ENCODE measurements at regions not wholly inside any gene's neighbourhood (a gene's known extent, or its start where the extent isn't known, plus 50 kb on each side); places are given as distances from the start of the nearest gene placed in this dataset.

DNA sequence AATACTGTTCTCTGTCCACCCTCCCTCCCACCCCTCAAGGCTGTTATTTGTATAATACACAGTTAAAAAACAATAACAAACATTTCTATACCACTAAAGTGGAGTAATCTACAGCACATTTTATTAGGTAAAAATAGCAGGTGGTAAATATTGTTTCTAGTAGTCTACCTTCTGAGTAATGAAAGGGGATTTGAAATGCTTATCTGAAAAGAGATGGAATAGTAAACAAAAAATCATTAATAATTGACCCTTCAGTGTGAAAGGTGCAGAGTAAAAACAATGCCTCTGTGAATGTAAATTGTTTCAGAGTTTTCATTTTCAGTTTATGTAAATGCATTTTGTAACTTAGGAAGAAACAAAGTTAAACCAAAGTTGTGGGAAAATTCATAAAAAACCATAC is 321.2 kb downstream of the SLC16A7 start:
- no peaks in the 10 kb centered on the region for H3K27me3 ChIP-seq
- H3K4me1 ChIP-seq: no peaks in the 10 kb centered on the region
- H3K9ac ChIP-seq (ENCODE audit: low read depth in 2 of 2, low read length in 2 of 2): no peak overlapping the region
- no peaks in the 10 kb centered on the region for H3K9me3 ChIP-seq
- DNase-seq: no peak
- TF ChIP-seq, protein P1, sequence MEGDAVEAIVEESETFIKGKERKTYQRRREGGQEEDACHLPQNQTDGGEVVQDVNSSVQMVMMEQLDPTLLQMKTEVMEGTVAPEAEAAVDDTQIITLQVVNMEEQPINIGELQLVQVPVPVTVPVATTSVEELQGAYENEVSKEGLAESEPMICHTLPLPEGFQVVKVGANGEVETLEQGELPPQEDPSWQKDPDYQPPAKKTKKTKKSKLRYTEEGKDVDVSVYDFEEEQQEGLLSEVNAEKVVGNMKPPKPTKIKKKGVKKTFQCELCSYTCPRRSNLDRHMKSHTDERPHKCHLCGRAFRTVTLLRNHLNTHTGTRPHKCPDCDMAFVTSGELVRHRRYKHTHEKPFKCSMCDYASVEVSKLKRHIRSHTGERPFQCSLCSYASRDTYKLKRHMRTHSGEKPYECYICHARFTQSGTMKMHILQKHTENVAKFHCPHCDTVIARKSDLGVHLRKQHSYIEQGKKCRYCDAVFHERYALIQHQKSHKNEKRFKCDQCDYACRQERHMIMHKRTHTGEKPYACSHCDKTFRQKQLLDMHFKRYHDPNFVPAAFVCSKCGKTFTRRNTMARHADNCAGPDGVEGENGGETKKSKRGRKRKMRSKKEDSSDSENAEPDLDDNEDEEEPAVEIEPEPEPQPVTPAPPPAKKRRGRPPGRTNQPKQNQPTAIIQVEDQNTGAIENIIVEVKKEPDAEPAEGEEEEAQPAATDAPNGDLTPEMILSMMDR (IDR thresholded peaks at IDR 0.05): no peak
- no peaks in the 10 kb centered on the region for H3K36me3 ChIP-seq
- no peak overlapping the region for H3K27ac ChIP-seq
- no peak overlapping the region for H3K4me3 ChIP-seq
- intact Hi-C loops (cut with DNase I): no loop called here

DNA sequence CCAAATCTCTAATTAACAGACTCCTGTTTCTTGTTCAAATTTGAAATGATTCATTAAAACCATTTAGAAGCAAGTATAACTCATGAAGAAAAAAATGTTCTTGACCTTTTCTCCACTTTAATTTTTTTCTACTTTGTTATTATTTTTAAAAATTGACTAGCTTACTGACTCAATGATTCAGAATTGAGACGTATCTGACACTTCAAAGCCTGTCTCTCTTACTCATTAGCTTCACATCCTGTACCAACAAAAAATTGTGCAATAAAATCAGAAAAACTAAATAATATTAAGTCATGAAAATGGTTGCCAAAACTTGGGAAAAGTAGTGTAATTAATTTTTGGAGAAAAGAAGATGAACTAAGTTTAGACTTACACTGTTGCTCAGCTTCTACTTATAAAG is 331.2 kb downstream of the SLC16A7 start:
- intact Hi-C loops (cut with DNase I): no loop called here
- Histone ChIP-seq H3K4me3 (no peak overlapping the region), H3K9me3 (no peaks in the 10 kb centered on the region), H3K36me3 (no peaks in the 10 kb centered on the region), H3K27me3 (no peaks in the 10 kb centered on the region), H3K4me1 (no peaks in the 10 kb centered on the region), H3K27ac (no peak overlapping the region), H3K9ac (ENCODE audit: low read depth in 2 of 2, low read length in 2 of 2) (no peak overlapping the region)
- DNase-seq: no peak
- TF ChIP-seq, protein P1 (IDR thresholded peaks at IDR 0.05): no peak

DNA sequence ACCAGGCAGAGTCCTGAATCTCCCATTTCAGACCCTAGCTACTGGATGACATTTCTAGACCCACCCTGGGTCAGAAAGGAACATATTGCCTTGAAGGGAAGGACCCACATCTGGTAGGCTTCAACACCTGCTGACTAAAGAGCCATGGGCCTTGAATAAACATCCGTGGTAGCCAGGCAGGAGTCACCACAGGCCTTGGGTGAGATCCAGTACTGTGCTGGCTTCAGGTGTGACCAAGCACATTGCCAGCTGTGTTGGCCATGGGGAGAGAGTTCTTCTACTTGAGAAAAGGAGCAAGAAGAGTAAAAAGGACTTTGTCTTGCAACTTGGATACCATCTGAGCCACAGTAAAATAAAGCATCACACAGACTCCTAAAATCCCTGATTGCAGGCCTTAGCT is 332.6 kb downstream of the SLC16A7 start:
- DNase-seq: no peak
- intact Hi-C loops (cut with DNase I): no loop called here
- Histone ChIP-seq H3K27ac (no peak overlapping the region), H3K36me3 (no peaks in the 10 kb centered on the region), H3K4me3 (no peak overlapping the region), H3K9me3 (no peaks in the 10 kb centered on the region), H3K9ac (ENCODE audit: low read depth in 2 of 2, low read length in 2 of 2) (no peak overlapping the region), H3K4me1 (no peaks in the 10 kb centered on the region), H3K27me3 (no peaks in the 10 kb centered on the region)
- TF ChIP-seq, protein P1 (IDR thresholded peaks at IDR 0.05): no peak

DNA sequence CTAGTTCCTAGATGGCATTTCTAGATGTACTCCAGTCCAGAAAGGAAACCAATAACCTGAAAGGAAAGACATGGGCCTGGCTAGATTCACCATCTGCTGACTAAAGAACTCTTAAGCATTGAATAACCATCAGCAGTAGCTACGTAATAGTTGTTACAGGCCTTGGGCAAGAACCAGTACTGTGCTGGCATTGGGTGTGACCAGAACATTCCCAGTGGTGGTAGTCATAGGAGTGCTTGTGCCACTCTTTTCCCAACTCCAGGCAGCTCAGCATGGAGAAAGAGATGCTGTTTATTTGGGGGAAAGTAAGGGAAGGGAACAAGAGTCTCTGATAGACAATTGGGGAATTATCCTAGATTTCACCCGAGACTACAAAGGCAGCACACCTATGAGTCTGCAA is 333.3 kb downstream of the SLC16A7 start:
- no peaks in the 10 kb centered on the region for H3K36me3 ChIP-seq
- H3K4me3 ChIP-seq: no peak overlapping the region
- intact Hi-C loops (cut with DNase I): no loop called here

DNA sequence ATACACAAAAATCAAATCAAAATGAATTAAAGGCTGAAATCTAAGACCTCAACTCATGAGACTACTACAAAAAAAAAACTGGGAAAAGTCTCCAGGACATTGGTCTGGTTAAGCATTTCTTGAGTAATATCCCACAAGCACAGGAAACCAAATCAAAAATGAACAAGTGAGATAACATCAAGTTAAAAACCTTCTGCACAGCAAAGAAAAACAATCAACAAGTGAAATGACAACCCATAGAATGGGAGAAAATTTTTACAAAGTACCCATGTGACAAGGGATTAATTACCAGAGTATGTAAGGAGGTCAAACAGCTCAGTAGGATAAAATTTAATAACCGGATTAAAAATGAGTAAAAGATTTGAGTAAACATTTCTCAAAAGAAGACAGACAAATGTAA is 338.7 kb downstream of the SLC16A7 start:
- Histone ChIP-seq H3K27me3 (no peaks in the 10 kb centered on the region), H3K36me3 (no peaks in the 10 kb centered on the region), H3K9ac (ENCODE audit: low read depth in 2 of 2, low read length in 2 of 2) (no peak overlapping the region), H3K4me3 (no peak overlapping the region), H3K27ac (no peak overlapping the region), H3K9me3 (no peaks in the 10 kb centered on the region), H3K4me1 (no peaks in the 10 kb centered on the region)
- intact Hi-C loops (cut with DNase I): no loop called here
- TF ChIP-seq, protein P1 (IDR thresholded peaks at IDR 0.05): no peak
- DNase-seq: no peak

More for the DNA sequence above, 333.3 kb downstream of the SLC16A7 start:
- H3K27ac ChIP-seq: no peak overlapping the region
- no peaks in the 10 kb centered on the region for H3K9me3 ChIP-seq
- H3K9ac ChIP-seq (ENCODE audit: low read depth in 2 of 2, low read length in 2 of 2): no peak overlapping the region
- no peaks in the 10 kb centered on the region for H3K27me3 ChIP-seq
- TF ChIP-seq, protein P1 (IDR thresholded peaks at IDR 0.05): no peak
- no peak for DNase-seq
- no peaks in the 10 kb centered on the region for H3K4me1 ChIP-seq

DNA sequence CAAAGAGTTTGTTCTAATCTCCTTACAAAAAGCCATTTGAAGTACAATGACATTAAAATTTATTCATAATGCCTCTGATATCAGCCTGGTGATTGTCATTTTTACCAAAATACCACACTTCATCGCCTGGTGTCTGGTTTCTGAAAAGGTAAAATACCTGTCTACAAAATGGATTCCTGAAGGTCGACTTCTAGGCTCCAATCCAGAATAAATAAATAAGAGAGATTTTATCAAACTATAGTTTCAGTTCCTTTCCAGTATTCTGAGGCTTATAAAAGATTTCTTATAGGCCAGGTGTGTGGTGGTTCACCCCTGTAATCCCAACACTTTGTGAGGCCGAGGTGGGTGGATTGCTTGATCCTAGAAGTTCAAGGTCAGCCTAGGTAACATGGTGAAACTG is 340.7 kb downstream of the SLC16A7 start:
- intact Hi-C loops (cut with DNase I): no loop called here
- H3K27ac ChIP-seq: no peak overlapping the region
- TF ChIP-seq, protein P1 (IDR thresholded peaks at IDR 0.05): no peak

More for the DNA sequence above, 340.7 kb downstream of the SLC16A7 start:
- Histone ChIP-seq H3K4me1 (no peaks in the 10 kb centered on the region), H3K4me3 (no peak overlapping the region), H3K9me3 (no peaks in the 10 kb centered on the region), H3K9ac (ENCODE audit: low read depth in 2 of 2, low read length in 2 of 2) (no peak overlapping the region), H3K27me3 (no peaks in the 10 kb centered on the region), H3K36me3 (no peaks in the 10 kb centered on the region)
- DNase-seq: no peak

Data from colonic mucosa (tissue), 4 donors.